DND-41 (cell line): ENCODE measurements at regions not wholly inside any gene's neighbourhood (a gene's known extent, or its start where the extent isn't known, plus 50 kb on each side); places are given as distances from the start of the nearest gene placed in this dataset.

Experiments used
- ATAC-seq: fragments of 200-7000 bp; cut with Tn5 transposase; 3 replicates; pipeline ENCODE4 v1.9.1; 2021; ENCODE audit warnings: low read depth; ENCODE audit not compliant: insufficient read depth
- DNase-seq: peaks from one replicate; pipeline ENCODE4 v3.0.0-alpha.2; 2020
- H2AFZ ChIP-seq: 2 replicates; pipeline ENCODE4 v1.6.0; 2012; ENCODE audit warnings: low read depth, low read length
- H3K27ac ChIP-seq: 2 replicates; pipeline ENCODE4 v1.5.1; 2012; ENCODE audit warnings: low read length, inconsistent platforms
- H3K27me3 ChIP-seq: fragments of 200-600 bp; sonication (generic); 2 replicates; pipeline ENCODE4 v1.6.0; 2012; ENCODE audit warnings: low read length, mild to moderate bottlenecking, inconsistent platforms; ENCODE audit not compliant: insufficient read depth, poor library complexity
- H3K36me3 ChIP-seq: 2 replicates; pipeline ENCODE4 v1.5.1; 2012; ENCODE audit warnings: low read length, inconsistent platforms; ENCODE audit not compliant: insufficient read depth
- H3K4me1 ChIP-seq: 2 replicates; pipeline ENCODE4 v1.5.1; 2012; ENCODE audit warnings: mild to moderate bottlenecking, low read length; ENCODE audit not compliant: insufficient read depth
- H3K4me2 ChIP-seq: 2 replicates; pipeline ENCODE4 v1.6.0; 2012; ENCODE audit warnings: mild to moderate bottlenecking, moderate library complexity, low read length, inconsistent platforms; ENCODE audit not compliant: insufficient read depth
- H3K4me3 ChIP-seq, 2 experiments: fragments of 200-600 bp in 1 of 2; shearing (Covaris generic) in 1 of 2; 2 replicates each; pipeline ENCODE4 v1.5.1; 2012 to 2016; ENCODE audit warnings: inconsistent platforms in 2 of 2, low read length in 2 of 2, mild to moderate bottlenecking in 2 of 2, low read depth in 1 of 2, moderate library complexity in 1 of 2
- H3K79me2 ChIP-seq: 2 replicates; pipeline ENCODE4 v1.6.0; 2012; ENCODE audit warnings: low read length, inconsistent platforms; ENCODE audit not compliant: insufficient read depth
- H3K9ac ChIP-seq: 2 replicates; pipeline ENCODE4 v1.6.0; 2012; ENCODE audit warnings: low read depth, mild to moderate bottlenecking, inconsistent platforms, low read length, moderate library complexity
- H3K9me3 ChIP-seq: 2 replicates; pipeline ENCODE4 v1.5.1; 2012; ENCODE audit warnings: low read length, moderate library complexity, mild to moderate bottlenecking, inconsistent platforms; ENCODE audit not compliant: insufficient read depth, severe bottlenecking
- H4K20me1 ChIP-seq: 2 replicates; pipeline ENCODE4 v1.6.0; 2012; ENCODE audit warnings: low read length; ENCODE audit not compliant: insufficient read depth
- CTCF ChIP-seq: IDR thresholded peaks from 2 replicates; pipeline ENCODE4 v1.5.1; 2012; ENCODE audit warnings: borderline replicate concordance, low read length, moderate library complexity, mild to moderate bottlenecking; ENCODE audit not compliant: poor library complexity, severe bottlenecking; ENCODE audit errors: extremely low read depth
- EZH2 ChIP-seq: IDR thresholded peaks from 3 replicates; pipeline ENCODE4 v1.6.1; 2012; ENCODE audit warnings: borderline replicate concordance, low read depth, mild to moderate bottlenecking, moderate library complexity, low read length, inconsistent platforms; ENCODE audit not compliant: severe bottlenecking

GRCh38 chr10:44589944-44590449 lies 205.1 kb upstream of the CXCL12 start:
- no peak for DNase-seq
- H3K79me2 ChIP-seq: no peaks in the 10 kb centered on the region
- peaks cover 7% of the 10 kb centered on the region for H3K27me3 ChIP-seq
- H4K20me1 ChIP-seq: no peaks in the 10 kb centered on the region
- no peak overlapping the region for H3K9ac ChIP-seq
- H2AFZ ChIP-seq: no peak overlapping the region
- no peaks in the 10 kb centered on the region for H3K9me3 ChIP-seq
- H3K4me3 ChIP-seq: no peak overlapping the region
- H3K4me1 ChIP-seq: no peaks in the 10 kb centered on the region
- no peaks in the 10 kb centered on the region for H3K36me3 ChIP-seq
- no peak for TF ChIP-seq CTCF
- TF ChIP-seq EZH2: no peak
- no peak overlapping the region for H3K4me2 ChIP-seq
- ATAC-seq: no peak
- no peak overlapping the region for H3K27ac ChIP-seq

GRCh38 chr10:44591911-44592310 lies 207.0 kb upstream of the CXCL12 start:
- no peaks in the 10 kb centered on the region for H3K36me3 ChIP-seq
- no peak for ATAC-seq
- H3K4me1 ChIP-seq: no peaks in the 10 kb centered on the region
- no peak overlapping the region for H2AFZ ChIP-seq
- no peak overlapping the region for H3K4me2 ChIP-seq
- peaks cover 7% of the 10 kb centered on the region for H3K27me3 ChIP-seq
- no peak for TF ChIP-seq EZH2
- no peak for TF ChIP-seq CTCF
- H4K20me1 ChIP-seq: no peaks in the 10 kb centered on the region
- no peak overlapping the region for H3K9ac ChIP-seq
- no peak overlapping the region for H3K27ac ChIP-seq
- H3K4me3 ChIP-seq: no peak overlapping the region
- H3K79me2 ChIP-seq: no peaks in the 10 kb centered on the region
- no peak for DNase-seq
- H3K9me3 ChIP-seq: no peaks in the 10 kb centered on the region

- Histone ChIP-seq H3K79me2 (no peaks in the 10 kb centered on the region), H3K9ac (no peak overlapping the region), H4K20me1 (no peaks in the 10 kb centered on the region), H3K27me3 (peaks cover 7% of the 10 kb centered on the region), H3K36me3 (no peaks in the 10 kb centered on the region), H3K4me2 (no peak overlapping the region), H2AFZ (no peak overlapping the region), H3K4me1 (no peaks in the 10 kb centered on the region), H3K27ac (no peak overlapping the region), H3K4me3 (no peak overlapping the region), H3K9me3 (no peaks in the 10 kb centered on the region)
- no peak for TF ChIP-seq EZH2
- no peak for TF ChIP-seq CTCF
- DNase-seq: no peak
- ATAC-seq: no peak
Observed at GRCh38 chr10:44593952-44594351, 209.1 kb upstream of the CXCL12 start.

- Histone ChIP-seq H3K4me2 (no peak overlapping the region), H3K27me3 (peaks cover 2% of the 10 kb centered on the region), H3K79me2 (no peaks in the 10 kb centered on the region), H3K36me3 (no peaks in the 10 kb centered on the region), H3K9me3 (no peaks in the 10 kb centered on the region), H3K4me1 (no peaks in the 10 kb centered on the region), H3K27ac (no peak overlapping the region), H3K4me3 (no peak overlapping the region), H2AFZ (no peak overlapping the region), H4K20me1 (no peaks in the 10 kb centered on the region), H3K9ac (no peak overlapping the region)
- no peak for DNase-seq
- ATAC-seq: no peak
- TF ChIP-seq CTCF: no peak
- no peak for TF ChIP-seq EZH2
Observed at GRCh38 chr10:44607116-44607515, 222.2 kb upstream of the CXCL12 start.
